ENCODE measurements at regions not wholly inside any gene's neighbourhood (a gene's known extent, or its start where the extent isn't known, plus 50 kb on each side); places are given as distances from the start of the nearest gene placed in this dataset.

DNA sequence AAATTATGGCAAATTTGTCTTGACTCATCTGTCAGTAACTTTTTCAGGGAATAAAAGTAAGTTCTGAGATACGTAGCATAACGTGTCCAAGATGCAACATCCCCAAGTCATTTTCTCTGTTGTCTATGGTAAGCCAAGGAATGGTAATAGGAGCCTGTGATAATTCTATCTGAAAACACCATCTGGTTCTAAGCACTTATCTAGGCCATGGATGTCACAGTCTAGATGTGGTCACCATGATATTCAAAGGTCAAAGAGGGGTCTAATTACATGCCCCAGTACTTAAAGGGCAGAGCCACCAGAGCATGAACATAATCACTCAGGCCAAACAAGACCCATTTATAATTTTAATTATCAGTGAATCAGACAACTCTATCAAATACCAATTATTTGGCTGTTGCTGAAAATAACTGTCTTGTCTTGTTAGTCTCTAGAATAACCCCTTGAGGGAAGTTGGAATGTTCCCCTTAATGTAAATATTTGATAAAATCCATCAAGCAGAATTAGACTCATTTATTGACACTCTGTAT is 225.1 kb upstream of the MPPED2 start:
- Mint-ChIP-seq H3K4me1 (ENCODE audit: insufficient read depth, unreplicated experiment) (no peaks in the 10 kb centered on the region), H3K4me3 (ENCODE audit: unreplicated experiment) (no peak overlapping the region)

DNA sequence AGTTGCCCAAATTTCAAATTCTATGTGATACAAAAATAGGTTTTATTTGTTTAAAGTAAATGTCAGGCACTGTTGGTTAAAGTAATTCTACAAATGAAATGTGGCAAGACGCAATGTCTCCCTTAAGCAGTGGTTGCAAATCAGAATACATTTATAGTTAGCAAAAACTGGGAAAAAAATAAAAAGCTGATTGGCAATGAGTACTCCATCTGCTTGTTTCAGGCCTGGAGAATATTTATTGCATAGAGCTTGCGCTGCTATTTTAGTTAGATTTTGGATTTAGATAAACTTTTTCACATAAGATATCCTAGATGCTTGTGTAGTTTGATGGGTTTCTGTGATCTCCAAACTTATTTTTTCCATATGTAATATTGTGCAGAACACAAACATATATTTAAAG is 224.0 kb upstream of the MPPED2 start:
- H3K4me3 Mint-ChIP-seq (ENCODE audit: unreplicated experiment), result no peak overlapping the region
- H3K27ac Mint-ChIP-seq (ENCODE audit: low read depth, unreplicated experiment), result no peak overlapping the region
- H3K9me3 Mint-ChIP-seq (ENCODE audit: unreplicated experiment), result no peaks in the 10 kb centered on the region
- CTCF ChIA-PET, result no interaction called here
- H3K4me1 Mint-ChIP-seq (ENCODE audit: insufficient read depth, unreplicated experiment), result no peaks in the 10 kb centered on the region
- H3K36me3 Mint-ChIP-seq (ENCODE audit: insufficient read depth, unreplicated experiment), result no peaks in the 10 kb centered on the region
- no peak for DNase-seq (ENCODE audit: unreplicated experiment)
- BruUV-seq (replicated peaks), result no TSS peak
- peaks cover 13% of the 10 kb centered on the region for H3K27me3 Mint-ChIP-seq (ENCODE audit: insufficient read depth, unreplicated experiment)
- TF ChIP-seq, protein P1, sequence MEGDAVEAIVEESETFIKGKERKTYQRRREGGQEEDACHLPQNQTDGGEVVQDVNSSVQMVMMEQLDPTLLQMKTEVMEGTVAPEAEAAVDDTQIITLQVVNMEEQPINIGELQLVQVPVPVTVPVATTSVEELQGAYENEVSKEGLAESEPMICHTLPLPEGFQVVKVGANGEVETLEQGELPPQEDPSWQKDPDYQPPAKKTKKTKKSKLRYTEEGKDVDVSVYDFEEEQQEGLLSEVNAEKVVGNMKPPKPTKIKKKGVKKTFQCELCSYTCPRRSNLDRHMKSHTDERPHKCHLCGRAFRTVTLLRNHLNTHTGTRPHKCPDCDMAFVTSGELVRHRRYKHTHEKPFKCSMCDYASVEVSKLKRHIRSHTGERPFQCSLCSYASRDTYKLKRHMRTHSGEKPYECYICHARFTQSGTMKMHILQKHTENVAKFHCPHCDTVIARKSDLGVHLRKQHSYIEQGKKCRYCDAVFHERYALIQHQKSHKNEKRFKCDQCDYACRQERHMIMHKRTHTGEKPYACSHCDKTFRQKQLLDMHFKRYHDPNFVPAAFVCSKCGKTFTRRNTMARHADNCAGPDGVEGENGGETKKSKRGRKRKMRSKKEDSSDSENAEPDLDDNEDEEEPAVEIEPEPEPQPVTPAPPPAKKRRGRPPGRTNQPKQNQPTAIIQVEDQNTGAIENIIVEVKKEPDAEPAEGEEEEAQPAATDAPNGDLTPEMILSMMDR (IDR thresholded peaks at IDR 0.05; ENCODE audit: unreplicated experiment), result no peak
- intact Hi-C loops (cut with micrococcal nuclease), result no loop called here
- POLR2A ChIA-PET, result no interaction called here

More for the DNA sequence above, 225.1 kb upstream of the MPPED2 start:
- BruUV-seq (replicated peaks), result no TSS peak
- Mint-ChIP-seq H3K27ac (ENCODE audit: low read depth, unreplicated experiment) (no peak overlapping the region), H3K9me3 (ENCODE audit: unreplicated experiment) (no peaks in the 10 kb centered on the region), H3K27me3 (ENCODE audit: insufficient read depth, unreplicated experiment) (peaks cover 13% of the 10 kb centered on the region), H3K36me3 (ENCODE audit: insufficient read depth, unreplicated experiment) (no peaks in the 10 kb centered on the region)
- DNase-seq (ENCODE audit: unreplicated experiment), result no peak
- TF ChIP-seq, protein P1 (IDR thresholded peaks at IDR 0.05; ENCODE audit: unreplicated experiment), result no peak
- ChIA-PET CTCF (no interaction called here), POLR2A (no interaction called here)
- intact Hi-C loops (cut with micrococcal nuclease), result no loop called here

DNA sequence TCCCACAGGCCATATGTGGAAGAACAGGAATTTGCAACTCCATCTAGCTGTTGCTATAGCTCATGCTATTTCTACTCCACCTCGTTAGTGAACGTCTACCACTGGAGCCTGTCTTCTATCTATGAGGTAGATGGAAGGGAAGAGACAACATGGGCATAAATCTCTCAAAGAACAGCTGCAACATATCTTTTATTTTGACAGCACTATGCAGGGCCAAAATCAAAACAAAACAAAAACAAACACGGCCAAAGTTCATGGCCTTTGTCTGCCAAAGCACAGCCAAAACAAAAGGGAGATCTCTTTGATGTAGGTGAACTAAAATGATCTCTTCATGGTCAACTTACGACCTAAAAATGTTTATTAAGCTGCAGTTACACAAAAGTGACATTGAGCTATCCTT is 215.2 kb upstream of the MPPED2 start:
- H3K4me3 Mint-ChIP-seq (ENCODE audit: unreplicated experiment), result no peak overlapping the region
- H3K9me3 Mint-ChIP-seq (ENCODE audit: unreplicated experiment), result no peaks in the 10 kb centered on the region
- peaks cover 35% of the 10 kb centered on the region for H3K27me3 Mint-ChIP-seq (ENCODE audit: insufficient read depth, unreplicated experiment)
- POLR2A ChIA-PET, result no interaction called here
- no peak overlapping the region for H3K27ac Mint-ChIP-seq (ENCODE audit: low read depth, unreplicated experiment)
- no TSS peak for BruUV-seq (replicated peaks)
- H3K4me1 Mint-ChIP-seq (ENCODE audit: insufficient read depth, unreplicated experiment), result no peaks in the 10 kb centered on the region
- CTCF ChIA-PET, result interaction anchor here (0.7 kb wide), 1 partner anchor 345 kb away, joined by 3 read pairs; no protein-coding TSS in a partner anchor
- no peaks in the 10 kb centered on the region for H3K36me3 Mint-ChIP-seq (ENCODE audit: insufficient read depth, unreplicated experiment)
- TF ChIP-seq, protein P1 (IDR thresholded peaks at IDR 0.05; ENCODE audit: unreplicated experiment), result no peak
- DNase-seq (ENCODE audit: unreplicated experiment), result no peak
- intact Hi-C loops (cut with micrococcal nuclease), result no loop called here

DNA sequence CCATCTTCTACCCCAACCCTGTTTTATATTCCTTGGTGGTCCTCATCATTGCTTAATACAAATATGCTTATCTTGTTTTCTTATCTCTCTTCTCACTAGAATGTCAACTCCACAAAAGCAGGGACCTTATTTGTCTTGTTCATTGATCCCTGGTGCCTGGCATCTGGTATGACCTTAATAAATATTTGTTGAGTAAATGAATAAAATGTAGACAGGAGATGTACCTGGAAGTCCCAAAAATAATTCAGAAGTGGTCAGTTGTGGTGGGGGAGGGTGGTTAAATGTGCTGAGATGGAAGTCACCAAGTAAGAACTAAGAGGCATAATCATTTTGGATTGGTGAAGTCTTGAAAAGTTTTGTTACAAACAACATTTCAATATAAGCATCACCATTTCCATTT is 214.8 kb upstream of the MPPED2 start:
- no peak for DNase-seq (ENCODE audit: unreplicated experiment)
- H3K9me3 Mint-ChIP-seq (ENCODE audit: unreplicated experiment), result no peaks in the 10 kb centered on the region
- peaks cover 35% of the 10 kb centered on the region for H3K27me3 Mint-ChIP-seq (ENCODE audit: insufficient read depth, unreplicated experiment)
- H3K36me3 Mint-ChIP-seq (ENCODE audit: insufficient read depth, unreplicated experiment), result no peaks in the 10 kb centered on the region
- H3K4me1 Mint-ChIP-seq (ENCODE audit: insufficient read depth, unreplicated experiment), result no peaks in the 10 kb centered on the region
- TF ChIP-seq, protein P1 (IDR thresholded peaks at IDR 0.05; ENCODE audit: unreplicated experiment), result no peak
- no TSS peak for BruUV-seq (replicated peaks)
- H3K27ac Mint-ChIP-seq (ENCODE audit: low read depth, unreplicated experiment), result no peak overlapping the region
- intact Hi-C loops (cut with micrococcal nuclease), result no loop called here
- H3K4me3 Mint-ChIP-seq (ENCODE audit: unreplicated experiment), result no peak overlapping the region
- CTCF ChIA-PET, result no interaction called here
- POLR2A ChIA-PET, result no interaction called here
